ENCODE measurements at regions not wholly inside any gene's neighbourhood (a gene's known extent, or its start where the extent isn't known, plus 50 kb on each side); places are given as distances from the start of the nearest gene placed in this dataset.
"Not testable (repeated sequence)": the region's sequence is repeated elsewhere in the genome, so short reads cannot be mapped to it uniquely, and the experiment has no call there.

DNA sequence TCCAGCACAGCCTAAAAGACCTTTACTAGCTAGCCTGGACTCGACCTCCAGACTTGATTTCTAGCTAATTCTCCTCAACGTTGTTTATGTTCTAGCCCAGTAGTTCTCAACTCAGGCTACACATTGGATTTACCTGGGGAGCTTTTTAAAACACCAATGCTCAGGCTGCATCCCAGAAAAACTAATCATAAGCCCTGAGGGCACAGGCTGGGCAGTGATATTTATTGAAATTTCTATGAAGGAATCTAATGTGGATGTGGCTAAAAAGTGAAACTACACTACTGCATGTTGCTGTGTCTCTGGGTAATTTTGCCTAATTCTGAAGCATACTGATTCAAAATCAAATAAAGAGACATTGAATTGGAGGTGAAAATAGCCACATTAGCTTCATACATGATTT is 479.4 kb downstream of the KCNT2 start:
- Histone ChIP-seq H3K4me1 (ENCODE audit: control insufficient read depth, insufficient read depth, low read length) (no peaks in the 10 kb centered on the region), H3K36me3 (ENCODE audit: control insufficient read depth, insufficient read depth, low read length) (no peaks in the 10 kb centered on the region), H3K4me3 (ENCODE audit: low read depth, low read length) (no peak overlapping the region), H3K27me3 (ENCODE audit: control insufficient read depth, insufficient read depth, low read length) (no peaks in the 10 kb centered on the region), H3K9me3 (ENCODE audit: control insufficient read depth, insufficient read depth, low read length) (no peaks in the 10 kb centered on the region), H3K9ac (ENCODE audit: low read depth, low read length) (no peak overlapping the region)

DNA sequence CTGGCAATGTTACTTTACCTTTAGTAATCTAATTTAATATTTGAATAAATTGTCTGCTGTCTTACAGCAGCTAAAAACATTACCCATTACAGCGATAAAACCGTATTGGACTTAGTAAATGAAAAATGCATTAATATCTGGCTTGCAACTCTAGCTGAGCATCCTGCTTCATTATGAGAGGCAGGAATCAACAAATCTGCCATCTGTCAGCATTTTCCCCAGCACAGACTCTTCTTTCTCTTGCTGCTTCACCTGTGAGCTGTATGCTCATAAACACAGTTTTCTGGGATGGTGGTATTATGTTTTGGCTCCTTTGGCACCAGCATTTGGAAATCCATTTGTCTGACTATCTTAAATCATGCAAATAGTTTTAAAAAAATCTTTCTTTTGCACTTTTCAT is 487.1 kb downstream of the KCNT2 start:
- H3K27me3 ChIP-seq (ENCODE audit: control insufficient read depth, insufficient read depth, low read length) = no peaks in the 10 kb centered on the region
- H3K4me1 ChIP-seq (ENCODE audit: control insufficient read depth, insufficient read depth, low read length) = no peaks in the 10 kb centered on the region
- H3K9ac ChIP-seq (ENCODE audit: low read depth, low read length) = no peak overlapping the region
- H3K36me3 ChIP-seq (ENCODE audit: control insufficient read depth, insufficient read depth, low read length) = no peaks in the 10 kb centered on the region
- H3K9me3 ChIP-seq (ENCODE audit: control insufficient read depth, insufficient read depth, low read length) = no peaks in the 10 kb centered on the region
- H3K4me3 ChIP-seq (ENCODE audit: low read depth, low read length) = no peak overlapping the region

DNA sequence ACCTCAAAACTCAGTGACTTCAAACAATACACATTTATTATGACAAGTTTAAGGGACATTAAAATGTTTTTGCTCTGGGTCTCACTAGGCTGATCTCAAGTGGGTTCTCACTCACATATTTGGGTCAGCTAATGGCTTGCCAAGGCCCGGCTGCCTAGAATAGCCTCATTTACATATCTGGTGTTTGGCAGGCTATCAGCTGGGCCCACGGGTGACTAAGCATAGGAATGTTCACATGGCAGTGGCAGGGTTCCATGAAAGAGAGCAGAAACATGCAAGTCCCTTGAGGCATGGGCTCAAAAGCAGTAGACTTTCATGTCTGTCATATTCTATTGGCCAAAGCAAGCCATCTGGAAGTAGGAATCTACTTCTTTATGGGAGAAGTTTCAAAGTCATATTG is 492.6 kb downstream of the KCNT2 start:
- Histone ChIP-seq H3K4me3 (ENCODE audit: low read depth, low read length) (no peak overlapping the region), H3K4me1 (ENCODE audit: control insufficient read depth, insufficient read depth, low read length) (no peaks in the 10 kb centered on the region), H3K36me3 (ENCODE audit: control insufficient read depth, insufficient read depth, low read length) (no peaks in the 10 kb centered on the region), H3K9ac (ENCODE audit: low read depth, low read length) (no peak overlapping the region), H3K27me3 (ENCODE audit: control insufficient read depth, insufficient read depth, low read length) (no peaks in the 10 kb centered on the region), H3K9me3 (ENCODE audit: control insufficient read depth, insufficient read depth, low read length) (no peaks in the 10 kb centered on the region)

DNA sequence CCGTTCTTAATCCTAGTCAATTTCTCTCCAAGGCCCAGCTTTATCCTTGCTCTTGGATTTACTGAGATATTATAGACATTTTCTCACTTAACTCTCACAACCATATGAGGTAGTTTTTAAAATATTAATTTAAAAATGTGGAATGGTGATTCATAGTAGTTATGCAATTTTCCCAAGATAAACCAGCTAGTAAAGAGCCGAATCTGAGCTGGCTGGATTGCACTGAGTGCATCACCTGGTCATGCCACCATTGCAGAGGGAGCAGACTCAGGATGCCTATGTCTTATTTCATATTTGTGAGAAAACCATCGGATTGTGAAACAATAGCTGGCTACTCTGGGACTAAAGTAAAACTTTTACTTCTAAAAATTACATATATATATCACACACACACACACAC is 494.0 kb downstream of the KCNT2 start:
- H3K9ac ChIP-seq (ENCODE audit: low read depth, low read length) = no peak overlapping the region

DNA sequence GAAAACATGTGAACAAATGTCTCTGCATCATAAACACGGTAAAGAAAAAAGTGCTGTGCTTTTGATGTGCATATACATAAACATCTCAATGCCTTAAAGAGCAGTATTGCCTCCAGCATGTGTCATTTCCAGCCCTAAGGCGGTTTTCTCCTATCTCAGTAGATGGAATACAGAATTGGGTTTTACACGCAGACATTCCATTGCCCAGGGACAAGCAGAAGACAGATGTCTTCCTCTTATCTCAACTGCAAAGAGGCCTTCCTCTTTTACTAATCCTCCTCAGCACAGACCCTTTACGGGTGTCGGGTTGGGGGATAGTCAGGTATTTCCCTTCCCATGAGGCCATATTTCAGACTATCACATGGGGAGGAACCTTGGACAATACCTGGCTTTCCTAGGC is 499.2 kb downstream of the KCNT2 start:
- not testable (repeated sequence) for H3K9me3 ChIP-seq (ENCODE audit: control insufficient read depth, insufficient read depth, low read length); H3K4me3 ChIP-seq (ENCODE audit: low read depth, low read length); H3K9ac ChIP-seq (ENCODE audit: low read depth, low read length); H3K4me1 ChIP-seq (ENCODE audit: control insufficient read depth, insufficient read depth, low read length); H3K27me3 ChIP-seq (ENCODE audit: control insufficient read depth, insufficient read depth, low read length); H3K36me3 ChIP-seq (ENCODE audit: control insufficient read depth, insufficient read depth, low read length)

More for the DNA sequence above, 494.0 kb downstream of the KCNT2 start:
- Histone ChIP-seq H3K4me3 (ENCODE audit: low read depth, low read length) (no peak overlapping the region), H3K4me1 (ENCODE audit: control insufficient read depth, insufficient read depth, low read length) (peaks cover 3% of the 10 kb centered on the region), H3K36me3 (ENCODE audit: control insufficient read depth, insufficient read depth, low read length) (no peaks in the 10 kb centered on the region), H3K9me3 (ENCODE audit: control insufficient read depth, insufficient read depth, low read length) (no peaks in the 10 kb centered on the region), H3K27me3 (ENCODE audit: control insufficient read depth, insufficient read depth, low read length) (no peaks in the 10 kb centered on the region)

DNA sequence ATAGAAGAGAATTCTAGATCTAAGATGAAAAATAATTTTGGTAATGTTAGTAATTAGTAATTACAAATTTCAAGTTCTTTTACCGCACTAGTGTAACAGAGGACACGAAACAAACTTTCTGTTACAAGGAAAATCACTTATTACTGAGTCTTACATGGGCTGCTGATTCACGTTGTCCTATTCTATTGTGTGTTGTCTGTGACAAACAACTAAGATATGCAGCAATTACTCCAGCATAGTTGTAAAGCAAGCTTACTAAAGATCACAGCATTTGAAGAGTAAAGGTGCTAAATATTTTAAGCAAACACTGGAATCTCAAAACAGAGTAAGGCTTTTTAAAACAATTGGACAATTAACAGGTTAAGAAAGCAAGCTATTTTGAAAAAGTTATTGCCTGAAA is 502.3 kb downstream of the KCNT2 start:
- H3K36me3 ChIP-seq (ENCODE audit: control insufficient read depth, insufficient read depth, low read length) = no peaks in the 10 kb centered on the region
- no peak overlapping the region for H3K9ac ChIP-seq (ENCODE audit: low read depth, low read length)
- H3K4me3 ChIP-seq (ENCODE audit: low read depth, low read length) = no peak overlapping the region
- H3K27me3 ChIP-seq (ENCODE audit: control insufficient read depth, insufficient read depth, low read length) = no peaks in the 10 kb centered on the region
- peaks cover 5% of the 10 kb centered on the region for H3K9me3 ChIP-seq (ENCODE audit: control insufficient read depth, insufficient read depth, low read length)
- H3K4me1 ChIP-seq (ENCODE audit: control insufficient read depth, insufficient read depth, low read length) = peaks cover 3% of the 10 kb centered on the region

DNA sequence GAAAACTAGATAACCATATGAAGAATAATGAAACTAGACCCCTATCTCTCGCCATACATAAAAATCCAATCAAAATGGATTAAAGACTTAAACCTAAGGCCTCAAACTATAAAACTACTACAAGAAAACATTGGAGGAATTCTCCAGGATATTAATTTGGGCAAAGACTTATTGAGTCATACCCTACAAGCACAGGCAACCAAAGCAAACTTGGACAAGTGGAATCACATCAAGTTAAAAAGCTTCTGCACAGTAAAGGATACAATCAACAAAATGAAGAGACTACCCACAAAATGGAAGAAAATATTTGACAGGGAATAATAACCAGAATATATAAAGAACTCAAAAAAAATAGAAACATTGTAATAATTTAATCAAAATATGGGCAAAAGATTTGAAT is 505.4 kb downstream of the KCNT2 start:
- H3K36me3 ChIP-seq (ENCODE audit: control insufficient read depth, insufficient read depth, low read length) = no peaks in the 10 kb centered on the region
- no peak overlapping the region for H3K4me3 ChIP-seq (ENCODE audit: low read depth, low read length)
- H3K4me1 ChIP-seq (ENCODE audit: control insufficient read depth, insufficient read depth, low read length) = no peaks in the 10 kb centered on the region
- peaks cover 12% of the 10 kb centered on the region for H3K9me3 ChIP-seq (ENCODE audit: control insufficient read depth, insufficient read depth, low read length)
- no peak overlapping the region for H3K9ac ChIP-seq (ENCODE audit: low read depth, low read length)
- no peaks in the 10 kb centered on the region for H3K27me3 ChIP-seq (ENCODE audit: control insufficient read depth, insufficient read depth, low read length)

DNA sequence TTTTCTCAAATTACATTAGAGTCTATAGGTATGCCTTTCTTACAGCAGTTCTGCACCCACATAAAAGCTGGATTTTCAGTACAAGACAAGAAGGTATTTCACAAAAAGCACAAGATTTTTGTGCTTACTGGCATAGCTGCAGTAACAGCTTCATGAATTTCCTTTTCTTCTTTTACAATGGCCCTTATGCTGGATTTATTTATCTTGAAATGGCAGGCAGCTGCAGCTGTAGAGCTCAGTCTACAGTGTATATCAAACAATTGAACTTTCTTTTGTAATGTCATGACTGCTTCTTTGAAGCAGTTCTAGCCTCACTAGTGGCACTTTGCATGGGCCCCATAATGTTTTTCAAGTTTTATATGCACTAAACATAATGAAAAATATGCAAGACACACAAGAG is 510.2 kb downstream of the KCNT2 start:
- Histone ChIP-seq H3K9ac (ENCODE audit: low read depth, low read length) (no peak overlapping the region), H3K9me3 (ENCODE audit: control insufficient read depth, insufficient read depth, low read length) (peaks cover 12% of the 10 kb centered on the region), H3K4me3 (ENCODE audit: low read depth, low read length) (no peak overlapping the region), H3K4me1 (ENCODE audit: control insufficient read depth, insufficient read depth, low read length) (no peaks in the 10 kb centered on the region), H3K27me3 (ENCODE audit: control insufficient read depth, insufficient read depth, low read length) (no peaks in the 10 kb centered on the region), H3K36me3 (ENCODE audit: control insufficient read depth, insufficient read depth, low read length) (no peaks in the 10 kb centered on the region)

DNA sequence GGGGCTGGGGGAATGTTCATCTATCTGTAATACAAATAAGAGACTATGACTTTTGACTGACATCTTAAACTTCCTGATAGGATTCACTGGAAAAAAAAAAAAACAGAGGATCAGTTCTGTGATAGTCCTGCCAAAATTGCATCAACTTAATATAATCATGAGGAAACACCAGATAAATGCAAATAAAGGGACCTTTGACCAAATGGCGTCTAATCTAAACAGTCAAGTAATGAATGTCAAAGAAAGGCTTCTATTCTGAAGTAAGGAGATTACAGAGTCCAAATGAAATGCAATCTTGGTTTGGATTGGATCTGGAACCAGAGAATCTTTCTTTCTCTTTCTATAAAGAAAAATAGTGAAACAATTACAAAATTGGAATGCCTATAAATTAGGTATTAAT is 513.4 kb downstream of the KCNT2 start:
- Histone ChIP-seq H3K27me3 (ENCODE audit: control insufficient read depth, insufficient read depth, low read length) (no peaks in the 10 kb centered on the region), H3K36me3 (ENCODE audit: control insufficient read depth, insufficient read depth, low read length) (no peaks in the 10 kb centered on the region), H3K9me3 (ENCODE audit: control insufficient read depth, insufficient read depth, low read length) (no peaks in the 10 kb centered on the region), H3K9ac (ENCODE audit: low read depth, low read length) (no peak overlapping the region), H3K4me1 (ENCODE audit: control insufficient read depth, insufficient read depth, low read length) (no peaks in the 10 kb centered on the region), H3K4me3 (ENCODE audit: low read depth, low read length) (no peak overlapping the region)

DNA sequence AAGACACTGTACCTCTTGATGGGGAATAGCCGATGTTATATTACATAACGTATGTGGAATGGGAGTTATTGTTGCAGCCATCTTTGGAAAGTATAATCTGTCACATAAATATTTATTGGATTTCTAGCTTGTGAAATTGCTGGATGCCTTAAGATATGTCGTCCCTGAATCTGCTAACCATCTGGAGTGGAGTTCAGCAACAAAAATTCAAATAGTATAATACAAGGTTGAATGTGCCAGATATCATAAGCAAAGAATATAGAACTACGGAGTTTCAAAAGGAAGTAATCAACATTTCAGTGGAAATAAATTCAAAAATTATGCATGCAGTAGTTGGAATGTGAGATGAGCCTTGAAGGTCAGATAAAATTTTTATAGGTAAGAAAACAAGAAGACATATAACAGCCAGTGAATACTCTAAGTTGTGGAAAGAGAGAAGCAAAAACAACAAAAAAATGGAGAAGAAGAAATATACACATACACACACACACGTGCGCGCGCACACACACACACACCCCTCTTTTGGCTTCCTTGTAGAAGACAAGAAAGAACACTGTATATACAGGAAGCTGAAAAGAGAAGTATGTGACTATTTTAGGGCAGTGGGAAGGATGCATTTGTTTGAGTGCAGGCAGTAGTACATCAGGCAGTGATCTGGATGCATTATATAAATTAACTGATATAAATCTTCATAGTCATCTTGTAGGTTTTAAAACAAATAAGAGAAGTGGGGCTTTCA is 516.7 kb downstream of the KCNT2 start:
- Histone ChIP-seq H3K36me3 (ENCODE audit: control insufficient read depth, insufficient read depth, low read length) (no peaks in the 10 kb centered on the region), H3K9me3 (ENCODE audit: control insufficient read depth, insufficient read depth, low read length) (no peaks in the 10 kb centered on the region), H3K9ac (ENCODE audit: low read depth, low read length) (no peak overlapping the region), H3K4me1 (ENCODE audit: control insufficient read depth, insufficient read depth, low read length) (no peaks in the 10 kb centered on the region), H3K4me3 (ENCODE audit: low read depth, low read length) (no peak overlapping the region), H3K27me3 (ENCODE audit: control insufficient read depth, insufficient read depth, low read length) (no peaks in the 10 kb centered on the region)

DNA sequence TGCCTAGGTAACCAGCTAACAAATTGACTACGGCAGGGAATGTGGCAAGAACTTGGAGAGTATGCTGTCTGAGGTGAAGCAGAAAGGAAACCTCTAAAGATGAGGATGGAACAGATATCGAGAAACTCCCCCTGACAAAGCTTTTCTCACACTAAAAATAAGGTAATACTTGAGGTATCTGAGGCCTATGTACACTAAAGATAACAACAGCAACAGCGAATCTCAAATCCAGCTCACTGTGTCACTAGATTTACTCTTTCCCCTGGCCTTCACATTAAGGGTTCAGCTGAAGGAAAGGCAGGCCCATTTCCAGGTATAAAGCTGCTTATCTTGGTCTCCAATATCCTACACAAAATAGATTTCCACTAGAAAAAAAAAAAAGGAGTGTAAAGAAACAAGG is 518.0 kb downstream of the KCNT2 start:
- H3K4me3 ChIP-seq (ENCODE audit: low read depth, low read length) = no peak overlapping the region
- H3K9ac ChIP-seq (ENCODE audit: low read depth, low read length) = no peak overlapping the region
- H3K9me3 ChIP-seq (ENCODE audit: control insufficient read depth, insufficient read depth, low read length) = no peaks in the 10 kb centered on the region
- no peaks in the 10 kb centered on the region for H3K27me3 ChIP-seq (ENCODE audit: control insufficient read depth, insufficient read depth, low read length)
- H3K36me3 ChIP-seq (ENCODE audit: control insufficient read depth, insufficient read depth, low read length) = no peaks in the 10 kb centered on the region
- no peaks in the 10 kb centered on the region for H3K4me1 ChIP-seq (ENCODE audit: control insufficient read depth, insufficient read depth, low read length)

DNA sequence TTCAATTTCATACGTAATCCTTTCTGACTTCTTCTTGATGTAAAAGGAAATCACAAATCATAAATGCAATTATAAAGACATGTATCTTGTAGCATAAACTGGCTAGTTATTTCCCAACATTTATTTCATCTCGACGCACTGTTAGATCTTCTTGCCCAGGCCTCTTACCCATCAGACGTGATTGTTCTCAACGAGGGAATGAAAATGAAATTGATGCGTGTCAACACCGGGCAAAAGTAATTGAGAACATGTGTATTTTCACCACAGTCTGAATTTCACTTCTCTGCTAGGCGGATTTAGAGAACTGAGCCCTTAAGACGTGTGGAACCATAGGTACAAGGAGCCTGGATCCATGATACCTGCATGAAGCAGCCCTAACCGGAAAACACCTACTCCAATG is 519.7 kb downstream of the KCNT2 start:
- Histone ChIP-seq H3K36me3 (ENCODE audit: control insufficient read depth, insufficient read depth, low read length) (no peaks in the 10 kb centered on the region), H3K4me1 (ENCODE audit: control insufficient read depth, insufficient read depth, low read length) (no peaks in the 10 kb centered on the region), H3K9ac (ENCODE audit: low read depth, low read length) (no peak overlapping the region), H3K27me3 (ENCODE audit: control insufficient read depth, insufficient read depth, low read length) (no peaks in the 10 kb centered on the region), H3K9me3 (ENCODE audit: control insufficient read depth, insufficient read depth, low read length) (no peaks in the 10 kb centered on the region), H3K4me3 (ENCODE audit: low read depth, low read length) (no peak overlapping the region)

Measured in iPS-15b (cell line).